Ecto neural progenitor cell (in vitro differentiated cells): ENCODE measurements at regions not wholly inside any gene's neighbourhood (a gene's known extent, or its start where the extent isn't known, plus 50 kb on each side); places are given as distances from the start of the nearest gene placed in this dataset.
"Not testable (repeated sequence)": the region's sequence is repeated elsewhere in the genome, so short reads cannot be mapped to it uniquely, and the experiment has no call there.

Source experiments
- DNase-seq: peaks from one replicate; pipeline ENCODE4 v3.0.0-alpha.2; 2018; ENCODE audit warnings: low spot score

DNA sequence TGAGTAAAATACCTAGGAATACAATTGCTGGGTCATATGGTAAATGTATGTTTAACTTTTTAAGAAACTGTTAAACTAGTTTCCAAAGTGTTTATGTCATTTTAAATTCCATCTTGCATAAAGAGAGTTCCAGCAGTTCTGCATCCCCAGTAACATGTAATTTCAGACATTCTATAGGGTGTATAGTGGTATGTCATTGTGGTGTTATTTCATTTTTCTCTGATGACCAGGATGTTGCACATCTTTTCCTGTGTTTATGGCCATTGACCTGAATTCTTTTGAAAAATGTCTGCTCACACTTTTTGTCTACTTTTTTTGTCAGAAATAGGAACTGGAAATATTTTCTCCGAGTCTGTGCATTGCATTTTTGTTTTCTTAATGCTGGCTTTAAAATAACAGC lies 128.9 kb downstream of the TMEM200A start:
- DNase-seq, result no peak

DNA sequence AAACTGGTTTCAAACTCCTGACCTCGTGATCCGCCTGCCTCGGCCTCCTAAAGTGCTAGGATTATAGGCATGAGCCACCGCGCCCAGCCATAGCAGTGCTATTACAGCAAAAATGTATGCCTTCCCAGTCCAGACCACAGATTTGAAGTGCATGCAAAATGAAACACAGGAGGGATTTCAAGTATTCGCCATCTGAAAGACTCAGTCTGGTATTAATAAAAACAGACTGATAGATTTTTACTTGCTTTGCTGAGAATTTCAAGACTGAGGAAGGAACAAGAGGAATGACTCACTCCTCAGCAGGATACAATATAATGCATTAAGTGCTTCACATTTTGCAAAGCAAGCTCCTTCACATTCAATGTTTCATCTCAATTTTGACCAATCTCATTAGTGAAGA lies 134.9 kb downstream of the TMEM200A start:
- DNase-seq, result no peak

- no peak for DNase-seq
Measured at GRCh38 chr6:130503146-130503545, 137.3 kb downstream of the TMEM200A start.

DNA sequence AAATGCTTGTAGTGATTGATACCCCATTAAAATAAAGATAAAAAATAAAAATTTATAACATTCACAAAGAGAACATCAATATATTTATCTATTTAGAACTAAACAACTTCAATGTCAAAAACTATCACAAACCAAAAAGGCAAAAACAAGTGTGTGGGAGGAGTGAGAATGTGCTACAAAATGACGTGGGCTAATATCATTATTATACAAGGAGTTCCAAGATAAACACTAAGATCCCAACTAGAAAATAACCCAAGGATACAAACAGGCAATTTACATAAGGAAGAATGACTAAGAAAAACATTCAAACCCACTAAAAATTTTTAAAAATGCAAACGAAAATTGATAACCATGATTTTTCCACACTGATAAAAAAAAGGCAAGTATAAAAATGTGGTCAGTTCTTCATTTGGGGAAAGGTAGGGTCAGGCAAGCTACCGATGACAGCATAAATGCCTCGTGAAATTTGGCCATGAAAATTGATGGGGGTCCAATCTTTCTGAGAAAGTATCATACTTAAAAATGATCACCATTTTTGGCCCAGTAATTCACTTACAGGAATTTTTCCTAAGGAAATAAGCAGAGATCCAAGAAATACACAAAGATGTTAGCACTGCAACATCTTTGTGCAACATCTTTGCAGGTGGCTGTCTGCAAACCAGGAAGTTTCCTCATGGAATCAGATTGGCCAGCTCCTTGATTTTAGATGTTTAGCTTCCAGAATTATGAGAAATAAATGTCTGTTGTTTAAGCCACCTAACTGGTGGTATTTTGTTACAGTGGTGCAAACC lies 140.2 kb downstream of the TMEM200A start:
- no peak for DNase-seq

DNA sequence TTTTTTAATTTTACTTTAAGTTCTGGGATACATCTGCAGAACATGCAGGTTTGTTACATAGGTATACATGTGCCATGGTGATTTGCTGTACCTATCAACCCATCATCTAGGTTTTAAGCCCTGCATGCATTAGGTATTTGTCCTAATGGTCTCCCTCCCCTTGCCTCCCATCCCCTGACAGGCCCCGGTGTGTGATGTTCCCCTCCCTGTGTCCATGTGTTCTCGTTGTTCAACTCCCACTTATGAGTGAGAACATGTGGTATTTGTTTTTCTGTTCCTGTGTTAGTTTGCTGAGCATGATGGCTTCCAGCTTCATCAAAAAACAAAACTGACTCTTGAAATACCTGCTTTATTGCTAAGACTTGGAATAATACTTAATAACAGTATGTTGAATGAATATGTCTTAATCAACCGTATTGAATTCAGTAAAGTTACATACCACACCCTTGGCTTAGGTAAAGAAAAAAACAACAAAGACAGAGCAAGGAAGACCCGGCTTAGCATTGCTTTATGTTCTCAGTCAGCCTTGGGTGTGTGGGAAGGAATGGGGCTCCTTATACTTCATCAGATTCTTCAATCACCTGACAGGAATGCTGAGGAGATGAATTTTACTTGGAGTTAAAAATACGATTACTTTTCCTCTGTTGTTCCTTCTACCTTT lies 141.3 kb downstream of the TMEM200A start:
- DNase-seq, result not testable (repeated sequence)

- no peak for DNase-seq
Measured at GRCh38 chr6:130507666-130508028, 141.8 kb downstream of the TMEM200A start.

- no peak for DNase-seq
Measured at GRCh38 chr6:130513770-130514169, 148.0 kb downstream of the TMEM200A start.

DNA sequence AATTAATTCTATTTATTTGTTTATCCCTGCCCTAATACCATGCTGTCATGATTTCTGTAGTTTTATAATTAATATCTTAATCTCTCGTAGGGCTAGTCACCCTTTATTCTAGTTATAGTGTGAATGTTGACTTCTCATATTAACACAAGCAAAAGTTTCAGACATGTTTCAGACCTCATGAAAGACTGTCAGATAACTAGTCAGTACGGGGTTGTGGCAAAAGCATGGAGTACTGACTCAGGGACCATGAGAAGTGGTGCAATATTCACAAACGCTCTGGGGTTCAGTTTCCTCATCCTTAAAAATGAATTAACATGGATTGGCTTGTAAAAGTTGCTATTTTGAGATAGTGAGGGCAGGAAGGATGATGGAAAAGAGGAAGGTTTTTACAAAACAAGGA lies 148.9 kb downstream of the TMEM200A start:
- DNase-seq, result no peak

DNA sequence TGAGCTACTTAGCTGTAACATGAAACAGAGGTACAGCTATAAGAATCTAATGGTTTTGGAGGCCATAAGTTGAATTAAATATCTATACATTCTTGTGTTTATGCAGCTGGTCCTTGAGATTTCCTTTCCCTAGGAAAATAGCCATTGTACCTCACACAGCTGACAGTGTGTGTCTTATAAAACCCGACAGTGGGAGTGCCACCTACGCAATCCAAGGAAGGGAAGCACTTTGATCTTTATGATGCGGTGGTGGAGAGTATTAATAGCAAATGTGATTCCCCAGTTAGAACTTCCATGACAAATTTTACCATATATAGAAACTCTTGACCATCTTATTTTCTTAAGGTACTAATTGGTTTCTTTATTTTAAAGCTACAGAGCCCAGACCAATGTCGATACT lies 149.5 kb downstream of the TMEM200A start:
- no peak for DNase-seq

DNA sequence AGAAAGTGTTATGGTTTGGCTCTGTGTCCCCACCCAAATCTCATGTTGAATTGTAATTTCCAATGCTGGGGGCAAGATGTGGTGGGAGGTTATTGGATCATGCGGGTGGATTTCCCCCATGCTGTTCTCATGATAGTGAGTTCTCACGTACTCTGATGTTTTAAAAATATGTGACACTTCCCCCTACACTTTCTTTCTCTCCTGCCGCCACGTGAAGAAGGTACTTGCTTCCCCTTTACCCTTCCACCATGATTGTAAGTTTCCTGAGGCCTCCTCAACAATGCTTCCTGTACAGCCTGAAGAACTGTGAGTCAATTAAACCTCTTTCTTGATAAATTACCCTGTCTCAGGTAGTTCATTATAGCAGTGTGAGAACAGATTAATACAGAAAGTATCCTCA lies 150.8 kb downstream of the TMEM200A start:
- DNase-seq, result no peak

- no peak for DNase-seq
Measured at GRCh38 chr6:130517444-130517931, 151.7 kb downstream of the TMEM200A start.

DNA sequence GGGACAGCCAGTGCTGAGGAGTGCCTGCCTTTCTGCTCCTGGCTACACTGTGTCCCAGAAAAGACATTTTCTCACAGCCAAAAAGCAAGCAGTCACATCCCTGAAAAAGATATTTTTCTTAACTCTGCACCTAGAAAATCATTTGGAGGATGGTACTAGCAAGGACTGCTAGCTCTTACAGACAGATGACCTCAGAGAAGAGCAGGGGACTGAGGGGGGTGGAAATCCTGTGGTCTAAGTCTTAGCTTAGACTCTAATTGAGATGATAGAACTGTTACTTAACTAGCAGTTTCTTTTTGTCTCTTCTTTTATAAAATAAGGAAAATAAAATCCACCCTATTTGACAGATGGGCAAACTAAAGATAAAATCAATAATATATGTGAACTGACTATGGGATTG lies 152.8 kb downstream of the TMEM200A start:
- DNase-seq, result no peak

- no peak for DNase-seq
Measured at GRCh38 chr6:130520221-130520620, 154.4 kb downstream of the TMEM200A start.

GRCh38 chr6:130520801-130521200 lies 155.0 kb downstream of the TMEM200A start:
- no peak for DNase-seq

- no peak for DNase-seq
Measured at GRCh38 chr6:130524552-130524951, 158.7 kb downstream of the TMEM200A start.

GRCh38 chr6:130525408-130525807 lies 159.6 kb downstream of the TMEM200A start:
- no peak for DNase-seq

DNA sequence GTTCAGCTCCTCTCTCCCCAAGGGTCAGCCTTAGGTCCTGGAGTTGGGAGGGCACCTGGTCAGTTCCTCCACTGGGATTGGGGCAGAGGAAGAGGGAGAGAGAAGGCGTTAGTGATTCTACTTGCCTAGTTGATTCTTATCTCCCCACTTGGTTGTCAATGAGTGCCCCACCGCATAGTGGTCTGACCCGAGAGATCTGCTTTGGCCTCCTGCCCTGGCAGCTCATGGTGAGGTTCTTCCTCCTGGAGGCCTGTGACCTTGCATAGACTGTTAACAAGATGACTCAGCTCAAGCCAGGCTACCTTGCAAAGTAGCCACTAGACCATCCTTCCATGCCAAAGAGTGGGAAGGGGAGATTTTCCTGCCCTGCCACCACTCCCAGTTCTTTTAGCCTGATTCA lies 160.6 kb downstream of the TMEM200A start:
- DNase-seq, result no peak

GRCh38 chr6:130527173-130527572 lies 161.4 kb downstream of the TMEM200A start:
- DNase-seq, result no peak

- no peak for DNase-seq
Measured at GRCh38 chr6:130529569-130530149, 163.8 kb downstream of the TMEM200A start.

GRCh38 chr6:130534627-130535026 lies 168.8 kb downstream of the TMEM200A start:
- no peak for DNase-seq

GRCh38 chr6:130535242-130535641 lies 169.4 kb downstream of the TMEM200A start:
- DNase-seq, result no peak

DNA sequence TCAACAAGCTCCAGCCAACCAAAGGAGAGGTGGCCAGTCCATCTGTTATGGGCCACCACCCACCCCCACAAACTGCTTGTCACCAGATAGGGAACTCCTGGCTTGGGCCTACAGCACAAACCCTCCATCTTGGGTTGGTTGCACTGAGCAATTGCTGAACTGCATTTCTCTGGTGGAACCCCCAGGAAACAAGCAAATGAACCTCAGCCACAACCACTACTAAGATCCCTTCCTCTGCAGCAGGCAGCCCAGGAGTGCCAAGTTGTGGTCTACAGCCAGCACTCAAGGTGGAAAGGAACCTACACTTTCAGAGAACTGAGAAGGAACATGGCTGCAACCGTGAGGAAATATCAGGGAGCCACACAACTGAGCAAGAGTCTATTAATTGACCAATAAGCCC lies 171.6 kb downstream of the TMEM200A start:
- no peak for DNase-seq

DNA sequence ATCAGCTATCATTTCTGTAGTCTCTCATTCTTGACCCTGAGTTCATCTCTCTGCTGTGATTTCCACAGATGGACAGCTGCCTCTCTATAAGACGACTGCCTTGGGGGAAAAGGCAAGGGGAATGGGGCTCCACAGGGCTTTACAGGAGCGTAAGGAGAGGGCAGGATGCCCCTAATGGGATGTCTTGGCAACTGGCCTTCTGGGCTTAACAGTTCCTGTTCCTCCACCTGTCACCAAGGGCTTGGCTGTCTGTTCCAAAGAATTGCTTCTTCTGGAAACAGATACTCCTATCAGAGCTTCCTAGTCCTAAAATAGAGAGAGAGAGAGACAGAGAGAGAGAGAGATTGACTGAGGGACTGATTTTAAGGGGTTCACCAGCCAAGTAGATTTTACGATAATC lies 181.9 kb downstream of the TMEM200A start:
- DNase-seq, result no peak
